Keratinocyte (primary cell): ENCODE measurements at regions not wholly inside any gene's neighbourhood (a gene's known extent, or its start where the extent isn't known, plus 50 kb on each side); places are given as distances from the start of the nearest gene placed in this dataset.

Source experiments
- CTCF ChIP-seq, 3 experiments: IDR thresholded peaks in 1 of 3; conservative IDR thresholded peaks in 1 of 3; optimal IDR thresholded peaks in 1 of 3; 2 replicates in 2 of 3; 3 replicates in 1 of 3; pipeline versions ENCODE3 to v1.5.1; 2011; ENCODE audit warnings: low read length in 3 of 3, mild to moderate bottlenecking in 3 of 3, moderate library complexity in 2 of 3, control low read depth in 1 of 3, inconsistent platforms in 1 of 3; ENCODE audit not compliant: insufficient read depth in 2 of 3; ENCODE audit errors: extremely low read depth in 1 of 3
- EZH2 ChIP-seq: IDR thresholded peaks from one replicate; pipeline ENCODE4 v1.6.1; 2012; ENCODE audit warnings: inconsistent platforms, mild to moderate bottlenecking, low read length, moderate library complexity

GRCh38 chr2:23293063-23293462, 91.9 kb upstream of the KLHL29 start:
- TF ChIP-seq CTCF (optimal IDR thresholded peaks at IDR 0.05 in 1 of 3, IDR thresholded peaks at IDR 0.05 in 1 of 3, conservative IDR thresholded peaks at IDR 0.05 in 1 of 3; ENCODE audit: extremely low read depth in 1 of 3, insufficient read depth in 2 of 3, low read length in 3 of 3) (no peak), EZH2 (no peak)
